ENCODE measurements at regions not wholly inside any gene's neighbourhood (a gene's known extent, or its start where the extent isn't known, plus 50 kb on each side); places are given as distances from the start of the nearest gene placed in this dataset.

DNA sequence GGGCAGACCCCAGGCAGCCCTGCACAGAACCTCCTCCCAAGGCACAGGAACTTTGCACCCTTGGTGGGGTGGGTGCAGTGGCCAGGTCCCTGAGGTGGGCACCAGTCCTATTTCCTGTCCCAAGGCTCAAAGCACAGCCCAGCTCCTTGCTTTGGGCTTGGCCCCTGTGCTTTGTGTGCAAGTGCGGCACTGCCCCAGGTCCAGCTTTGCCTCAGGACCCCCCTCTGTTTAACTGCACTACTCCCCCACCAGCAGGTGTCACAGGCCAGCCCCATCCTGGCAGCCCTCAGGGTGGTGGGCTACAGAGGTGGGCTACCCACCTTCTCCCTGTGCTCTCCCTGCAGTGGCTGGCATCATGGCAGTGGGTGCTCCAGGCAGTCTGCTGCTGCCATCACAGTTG lies 2469.0 kb downstream of the PCDH7 start:
- H3K36me3 ChIP-seq (ENCODE audit: control insufficient read depth, insufficient read depth, low read length): no peaks in the 10 kb centered on the region
- H3K4me3 ChIP-seq (ENCODE audit: low read length): no peak overlapping the region
- Mint-ChIP-seq H3K4me1 (no peaks in the 10 kb centered on the region), H3K27me3 (ENCODE audit: low read depth in 2 of 2) (no peaks in the 10 kb centered on the region), H3K36me3 (no peaks in the 10 kb centered on the region), H3K4me3 (no peak overlapping the region), H3K27ac (no peak overlapping the region), H3K9me3 (peaks cover 7 to 16% of the 10 kb centered on the region in 2 donors)
- H3K27me3 ChIP-seq (ENCODE audit: control insufficient read depth, insufficient read depth, low read length): no peaks in the 10 kb centered on the region
- H3K4me1 ChIP-seq (ENCODE audit: control insufficient read depth, insufficient read depth, low read length): no peaks in the 10 kb centered on the region
- TF ChIP-seq, protein P1, sequence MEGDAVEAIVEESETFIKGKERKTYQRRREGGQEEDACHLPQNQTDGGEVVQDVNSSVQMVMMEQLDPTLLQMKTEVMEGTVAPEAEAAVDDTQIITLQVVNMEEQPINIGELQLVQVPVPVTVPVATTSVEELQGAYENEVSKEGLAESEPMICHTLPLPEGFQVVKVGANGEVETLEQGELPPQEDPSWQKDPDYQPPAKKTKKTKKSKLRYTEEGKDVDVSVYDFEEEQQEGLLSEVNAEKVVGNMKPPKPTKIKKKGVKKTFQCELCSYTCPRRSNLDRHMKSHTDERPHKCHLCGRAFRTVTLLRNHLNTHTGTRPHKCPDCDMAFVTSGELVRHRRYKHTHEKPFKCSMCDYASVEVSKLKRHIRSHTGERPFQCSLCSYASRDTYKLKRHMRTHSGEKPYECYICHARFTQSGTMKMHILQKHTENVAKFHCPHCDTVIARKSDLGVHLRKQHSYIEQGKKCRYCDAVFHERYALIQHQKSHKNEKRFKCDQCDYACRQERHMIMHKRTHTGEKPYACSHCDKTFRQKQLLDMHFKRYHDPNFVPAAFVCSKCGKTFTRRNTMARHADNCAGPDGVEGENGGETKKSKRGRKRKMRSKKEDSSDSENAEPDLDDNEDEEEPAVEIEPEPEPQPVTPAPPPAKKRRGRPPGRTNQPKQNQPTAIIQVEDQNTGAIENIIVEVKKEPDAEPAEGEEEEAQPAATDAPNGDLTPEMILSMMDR (IDR thresholded peaks at IDR 0.05): no peak
- 100% methylated on average over 1 of the region's 1 CpG for WGBS (ENCODE audit: insufficient coverage)
- H3K9me3 ChIP-seq (ENCODE audit: control insufficient read depth, insufficient read depth, low read length): peaks cover 12% of the 10 kb centered on the region
- intact Hi-C loops (cut with micrococcal nuclease): no loop called here
- no peak for DNase-seq
- H3K27ac ChIP-seq (ENCODE audit: low read length): no peak overlapping the region
- no peak for ATAC-seq

DNA sequence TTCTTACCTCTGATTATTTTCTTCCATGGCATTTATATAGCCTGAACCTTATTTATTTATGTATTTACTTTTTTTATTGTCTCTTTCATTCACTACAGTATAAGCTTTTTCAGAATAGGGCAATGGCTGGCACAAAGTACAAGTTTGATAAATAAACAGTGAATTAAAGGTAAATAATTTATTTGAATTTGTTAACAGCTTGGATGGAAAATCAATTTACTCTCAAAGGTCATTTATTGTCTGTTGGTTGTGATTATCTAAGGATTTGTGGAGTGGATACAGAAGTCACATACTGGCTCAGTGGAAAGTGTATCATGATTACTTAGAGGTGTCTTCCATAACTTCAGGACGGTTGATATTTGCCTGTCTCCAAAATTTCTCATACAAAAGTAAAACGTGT lies 2472.9 kb downstream of the PCDH7 start:
- no peaks in the 10 kb centered on the region for H3K4me1 Mint-ChIP-seq
- 100% methylated on average over 1 of the region's 2 CpGs for WGBS (ENCODE audit: insufficient coverage)
- TF ChIP-seq, protein P1 (IDR thresholded peaks at IDR 0.05): no peak

DNA sequence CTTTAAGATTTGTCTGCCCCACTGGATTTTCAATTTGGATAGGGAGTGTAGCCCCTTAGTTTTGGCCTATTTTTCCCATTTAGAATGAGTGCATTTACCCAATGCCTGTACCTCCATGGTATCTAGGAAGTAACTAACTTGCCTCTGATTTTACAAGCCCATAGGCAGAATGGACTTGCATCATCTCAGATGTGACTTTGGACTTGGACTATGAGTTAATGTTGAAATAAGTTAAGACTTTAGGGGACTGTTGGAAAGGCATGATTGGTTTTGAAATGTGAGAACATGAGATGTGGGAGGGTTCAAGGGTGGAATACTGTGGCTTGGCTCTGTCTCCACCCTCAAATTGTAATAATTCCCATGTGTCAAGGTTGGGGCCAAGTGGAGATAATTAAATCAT lies 2480.2 kb downstream of the PCDH7 start:
- Histone ChIP-seq H3K36me3 (ENCODE audit: control insufficient read depth, insufficient read depth, low read length) (no peaks in the 10 kb centered on the region), H3K27me3 (ENCODE audit: control insufficient read depth, insufficient read depth, low read length) (no peaks in the 10 kb centered on the region), H3K9me3 (ENCODE audit: control insufficient read depth, insufficient read depth, low read length) (peaks cover 5% of the 10 kb centered on the region), H3K4me3 (ENCODE audit: low read length) (no peak overlapping the region), H3K27ac (ENCODE audit: low read length) (no peak overlapping the region), H3K4me1 (ENCODE audit: control insufficient read depth, insufficient read depth, low read length) (no peaks in the 10 kb centered on the region)
- H3K27me3 Mint-ChIP-seq (ENCODE audit: low read depth in 2 of 2): no peaks in the 10 kb centered on the region
- no peak overlapping the region for H3K4me3 Mint-ChIP-seq
- no peaks in the 10 kb centered on the region for H3K36me3 Mint-ChIP-seq
- TF ChIP-seq, protein P1 (IDR thresholded peaks at IDR 0.05): no peak
- no peak overlapping the region for H3K27ac Mint-ChIP-seq
- H3K9me3 Mint-ChIP-seq: peaks cover 10 to 24% of the 10 kb centered on the region in 2 donors
- H3K4me1 Mint-ChIP-seq: no peaks in the 10 kb centered on the region
- ATAC-seq (no peak), DNase-seq (no peak)
- intact Hi-C loops (cut with micrococcal nuclease): no loop called here

More for the DNA sequence above, 2472.9 kb downstream of the PCDH7 start:
- H3K9me3 Mint-ChIP-seq: peaks cover 7 to 15% of the 10 kb centered on the region in 2 donors
- intact Hi-C loops (cut with micrococcal nuclease): no loop called here
- no peak for ATAC-seq
- H3K36me3 Mint-ChIP-seq: no peaks in the 10 kb centered on the region
- DNase-seq: no peak
- Histone ChIP-seq H3K27ac (ENCODE audit: low read length) (no peak overlapping the region), H3K9me3 (ENCODE audit: control insufficient read depth, insufficient read depth, low read length) (peaks cover 10% of the 10 kb centered on the region), H3K4me3 (ENCODE audit: low read length) (no peak overlapping the region), H3K36me3 (ENCODE audit: control insufficient read depth, insufficient read depth, low read length) (no peaks in the 10 kb centered on the region), H3K4me1 (ENCODE audit: control insufficient read depth, insufficient read depth, low read length) (no peaks in the 10 kb centered on the region), H3K27me3 (ENCODE audit: control insufficient read depth, insufficient read depth, low read length) (no peaks in the 10 kb centered on the region)
- H3K27ac Mint-ChIP-seq: no peak overlapping the region
- no peaks in the 10 kb centered on the region for H3K27me3 Mint-ChIP-seq (ENCODE audit: low read depth in 2 of 2)
- H3K4me3 Mint-ChIP-seq: no peak overlapping the region

DNA sequence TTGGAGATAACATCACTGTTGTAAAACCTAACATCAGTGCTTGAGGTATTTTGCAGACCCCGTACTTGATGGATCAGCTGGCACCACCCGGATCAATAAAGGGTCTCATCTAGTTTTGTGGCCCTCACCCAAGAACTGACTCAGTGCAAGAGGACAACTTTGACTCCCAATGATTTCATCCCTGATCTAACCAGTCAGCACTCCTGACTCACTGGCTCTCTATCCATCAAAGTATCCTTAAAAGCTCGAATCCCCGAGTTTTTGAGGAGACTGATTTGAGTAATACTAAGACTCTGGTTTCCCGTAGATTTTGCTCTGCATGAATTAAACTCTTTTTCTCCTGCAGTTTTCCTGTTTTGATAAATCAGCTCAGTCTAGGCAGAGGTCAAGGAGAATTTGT lies 2498.1 kb downstream of the PCDH7 start:
- TF ChIP-seq, protein P1 (IDR thresholded peaks at IDR 0.05): no peak
- Histone ChIP-seq H3K27me3 (ENCODE audit: control insufficient read depth, insufficient read depth, low read length) (no peaks in the 10 kb centered on the region), H3K27ac (ENCODE audit: low read length) (no peak overlapping the region), H3K36me3 (ENCODE audit: control insufficient read depth, insufficient read depth, low read length) (no peaks in the 10 kb centered on the region), H3K4me3 (ENCODE audit: low read length) (no peak overlapping the region), H3K4me1 (ENCODE audit: control insufficient read depth, insufficient read depth, low read length) (no peaks in the 10 kb centered on the region), H3K9me3 (ENCODE audit: control insufficient read depth, insufficient read depth, low read length) (peaks cover 2% of the 10 kb centered on the region)
- Mint-ChIP-seq H3K4me3 (no peak overlapping the region), H3K4me1 (no peaks in the 10 kb centered on the region), H3K27me3 (ENCODE audit: low read depth in 2 of 2) (no peaks in the 10 kb centered on the region), H3K27ac (no peak overlapping the region), H3K36me3 (no peaks in the 10 kb centered on the region), H3K9me3 (peaks cover 6 to 16% of the 10 kb centered on the region in 2 donors)
- ATAC-seq: no peak
- 87% methylated on average over 5 of the region's 5 CpGs for WGBS (ENCODE audit: insufficient coverage)
- intact Hi-C loops (cut with micrococcal nuclease): no loop called here
- no peak for DNase-seq

Measured in natural killer cell (primary cell).